IPS-18a (cell line): ENCODE measurements at regions not wholly inside any gene's neighbourhood (a gene's known extent, or its start where the extent isn't known, plus 50 kb on each side); places are given as distances from the start of the nearest gene placed in this dataset.
"Not testable (repeated sequence)": the region's sequence is repeated elsewhere in the genome, so short reads cannot be mapped to it uniquely, and the experiment has no call there.

ENCODE experiments used
- H3K27ac ChIP-seq: one replicate; pipeline ENCODE4 v1.5.1; 2013; ENCODE audit warnings: low read length
- H3K27me3 ChIP-seq: one replicate; pipeline ENCODE4 v1.6.1; 2013; ENCODE audit warnings: mild to moderate bottlenecking, low read length; ENCODE audit not compliant: control insufficient read depth, insufficient read depth
- H3K36me3 ChIP-seq: one replicate; pipeline ENCODE4 v1.6.1; 2013; ENCODE audit warnings: low read depth, low read length; ENCODE audit not compliant: control insufficient read depth
- H3K4me1 ChIP-seq: one replicate; pipeline ENCODE4 v1.6.1; 2013; ENCODE audit warnings: low read depth, low read length; ENCODE audit not compliant: control insufficient read depth
- H3K4me3 ChIP-seq: one replicate; pipeline ENCODE4 v1.5.1; 2013; ENCODE audit warnings: low read length
- H3K9ac ChIP-seq: one replicate; pipeline ENCODE4 v1.6.1; 2013; ENCODE audit warnings: mild to moderate bottlenecking, low read length, moderate library complexity
- H3K9me3 ChIP-seq: one replicate; pipeline ENCODE4 v1.6.1; 2013; ENCODE audit warnings: low read depth, low read length; ENCODE audit not compliant: control insufficient read depth

- no peak overlapping the region for H3K27ac ChIP-seq
- H3K4me3 ChIP-seq, result no peak overlapping the region
- no peaks in the 10 kb centered on the region for H3K9me3 ChIP-seq
- H3K9ac ChIP-seq, result no peak overlapping the region
- H3K4me1 ChIP-seq, result no peaks in the 10 kb centered on the region
- H3K27me3 ChIP-seq, result no peaks in the 10 kb centered on the region
- no peaks in the 10 kb centered on the region for H3K36me3 ChIP-seq
Measured at GRCh38 chr1:193388683-193389082, 202.3 kb upstream of the B3GALT2 start.

GRCh38 chr1:193388165-193388564 lies 201.8 kb upstream of the B3GALT2 start:
- no peaks in the 10 kb centered on the region for H3K9me3 ChIP-seq
- H3K36me3 ChIP-seq, result no peaks in the 10 kb centered on the region
- H3K9ac ChIP-seq, result no peak overlapping the region
- H3K27me3 ChIP-seq, result no peaks in the 10 kb centered on the region
- H3K27ac ChIP-seq, result no peak overlapping the region
- no peak overlapping the region for H3K4me3 ChIP-seq
- H3K4me1 ChIP-seq, result no peaks in the 10 kb centered on the region

- Histone ChIP-seq H3K36me3 (no peaks in the 10 kb centered on the region), H3K4me1 (no peaks in the 10 kb centered on the region), H3K27me3 (no peaks in the 10 kb centered on the region), H3K9ac (no peak overlapping the region), H3K4me3 (no peak overlapping the region), H3K27ac (no peak overlapping the region), H3K9me3 (no peaks in the 10 kb centered on the region)
Measured at GRCh38 chr1:193387406-193387805, 201.0 kb upstream of the B3GALT2 start.

- not testable (repeated sequence) for H3K36me3 ChIP-seq, H3K27me3 ChIP-seq, H3K4me1 ChIP-seq, H3K4me3 ChIP-seq, H3K27ac ChIP-seq, H3K9ac ChIP-seq, H3K9me3 ChIP-seq
Measured at GRCh38 chr1:193378451-193378850, 192.0 kb upstream of the B3GALT2 start.

GRCh38 chr1:193377472-193377871 lies 191.1 kb upstream of the B3GALT2 start:
- H3K9ac ChIP-seq, result no peak overlapping the region
- no peaks in the 10 kb centered on the region for H3K9me3 ChIP-seq
- H3K4me1 ChIP-seq, result no peaks in the 10 kb centered on the region
- H3K27me3 ChIP-seq, result no peaks in the 10 kb centered on the region
- no peak overlapping the region for H3K27ac ChIP-seq
- H3K36me3 ChIP-seq, result no peaks in the 10 kb centered on the region
- H3K4me3 ChIP-seq, result no peak overlapping the region

- no peaks in the 10 kb centered on the region for H3K9me3 ChIP-seq
- H3K9ac ChIP-seq, result no peak overlapping the region
- H3K27me3 ChIP-seq, result no peaks in the 10 kb centered on the region
- no peaks in the 10 kb centered on the region for H3K4me1 ChIP-seq
- no peaks in the 10 kb centered on the region for H3K36me3 ChIP-seq
- H3K27ac ChIP-seq, result no peak overlapping the region
- H3K4me3 ChIP-seq, result no peak overlapping the region
Measured at GRCh38 chr1:193372553-193372952, 186.1 kb upstream of the B3GALT2 start.

GRCh38 chr1:193368302-193368701 lies 181.9 kb upstream of the B3GALT2 start:
- Histone ChIP-seq H3K27me3 (no peaks in the 10 kb centered on the region), H3K4me3 (no peak overlapping the region), H3K36me3 (no peaks in the 10 kb centered on the region), H3K9me3 (no peaks in the 10 kb centered on the region), H3K9ac (no peak overlapping the region), H3K4me1 (no peaks in the 10 kb centered on the region), H3K27ac (no peak overlapping the region)

- Histone ChIP-seq H3K4me3 (no peak overlapping the region), H3K27ac (no peak overlapping the region), H3K27me3 (no peaks in the 10 kb centered on the region), H3K9me3 (no peaks in the 10 kb centered on the region), H3K9ac (no peak overlapping the region), H3K4me1 (no peaks in the 10 kb centered on the region), H3K36me3 (no peaks in the 10 kb centered on the region)
Measured at GRCh38 chr1:193367863-193368262, 181.4 kb upstream of the B3GALT2 start.

GRCh38 chr1:193366764-193367507 lies 180.5 kb upstream of the B3GALT2 start:
- Histone ChIP-seq H3K27ac (no peak overlapping the region), H3K4me1 (no peaks in the 10 kb centered on the region), H3K27me3 (no peaks in the 10 kb centered on the region), H3K36me3 (no peaks in the 10 kb centered on the region), H3K9ac (no peak overlapping the region), H3K9me3 (no peaks in the 10 kb centered on the region), H3K4me3 (no peak overlapping the region)

GRCh38 chr1:193365966-193366365 lies 179.6 kb upstream of the B3GALT2 start:
- Histone ChIP-seq H3K9ac (no peak overlapping the region), H3K4me1 (no peaks in the 10 kb centered on the region), H3K36me3 (no peaks in the 10 kb centered on the region), H3K27me3 (no peaks in the 10 kb centered on the region), H3K9me3 (no peaks in the 10 kb centered on the region), H3K4me3 (no peak overlapping the region), H3K27ac (no peak overlapping the region)

- no peaks in the 10 kb centered on the region for H3K27me3 ChIP-seq
- H3K9me3 ChIP-seq, result no peaks in the 10 kb centered on the region
- H3K4me1 ChIP-seq, result no peaks in the 10 kb centered on the region
- no peak overlapping the region for H3K9ac ChIP-seq
- no peak overlapping the region for H3K27ac ChIP-seq
- no peak overlapping the region for H3K4me3 ChIP-seq
- no peaks in the 10 kb centered on the region for H3K36me3 ChIP-seq
Measured at GRCh38 chr1:193359631-193360030, 173.2 kb upstream of the B3GALT2 start.

- H3K9ac ChIP-seq, result no peak overlapping the region
- no peaks in the 10 kb centered on the region for H3K27me3 ChIP-seq
Measured at GRCh38 chr1:193358419-193358818, 172.0 kb upstream of the B3GALT2 start.

More at GRCh38 chr1:193358419-193358818, 172.0 kb upstream of the B3GALT2 start:
- Histone ChIP-seq H3K36me3 (no peaks in the 10 kb centered on the region), H3K4me3 (no peak overlapping the region), H3K27ac (no peak overlapping the region), H3K9me3 (no peaks in the 10 kb centered on the region), H3K4me1 (no peaks in the 10 kb centered on the region)
